GM10266 (cell line): ENCODE measurements at regions not wholly inside any gene's neighbourhood (a gene's known extent, or its start where the extent isn't known, plus 50 kb on each side); places are given as distances from the start of the nearest gene placed in this dataset.

Experiments used
- DNase-seq: peaks from one replicate; pipeline ENCODE4 v3.0.0; 2012; ENCODE audit errors: extremely low spot score
- CTCF ChIP-seq: IDR thresholded peaks from 2 replicates; pipeline ENCODE4 v1.5.1; 2012; ENCODE audit warnings: mild to moderate bottlenecking, low read depth; ENCODE audit not compliant: control insufficient read depth, insufficient read depth; ENCODE audit errors: missing control alignments

DNA sequence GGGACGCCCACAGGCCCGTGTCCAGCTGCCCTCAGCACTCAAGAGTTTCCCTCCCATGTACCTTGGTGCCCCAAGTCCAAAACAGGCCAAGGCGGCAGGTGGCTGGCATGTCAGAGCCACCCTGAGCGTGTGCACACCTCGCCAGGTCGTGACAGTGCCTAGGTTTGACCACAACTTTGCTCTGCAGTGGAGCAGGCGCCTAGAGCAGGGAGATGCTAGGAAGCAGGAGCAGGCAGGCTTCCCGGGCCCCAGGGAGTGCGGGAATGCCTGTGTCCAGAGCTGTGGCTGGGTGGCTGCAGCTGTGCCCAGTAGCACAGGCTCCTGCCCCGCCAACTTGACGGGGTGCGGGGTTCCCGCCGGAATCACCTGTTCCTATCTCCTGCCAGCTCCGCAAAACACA lies 380.8 kb upstream of the IMPG1 start:
- no peak for TF ChIP-seq CTCF
- no peak for DNase-seq

DNA sequence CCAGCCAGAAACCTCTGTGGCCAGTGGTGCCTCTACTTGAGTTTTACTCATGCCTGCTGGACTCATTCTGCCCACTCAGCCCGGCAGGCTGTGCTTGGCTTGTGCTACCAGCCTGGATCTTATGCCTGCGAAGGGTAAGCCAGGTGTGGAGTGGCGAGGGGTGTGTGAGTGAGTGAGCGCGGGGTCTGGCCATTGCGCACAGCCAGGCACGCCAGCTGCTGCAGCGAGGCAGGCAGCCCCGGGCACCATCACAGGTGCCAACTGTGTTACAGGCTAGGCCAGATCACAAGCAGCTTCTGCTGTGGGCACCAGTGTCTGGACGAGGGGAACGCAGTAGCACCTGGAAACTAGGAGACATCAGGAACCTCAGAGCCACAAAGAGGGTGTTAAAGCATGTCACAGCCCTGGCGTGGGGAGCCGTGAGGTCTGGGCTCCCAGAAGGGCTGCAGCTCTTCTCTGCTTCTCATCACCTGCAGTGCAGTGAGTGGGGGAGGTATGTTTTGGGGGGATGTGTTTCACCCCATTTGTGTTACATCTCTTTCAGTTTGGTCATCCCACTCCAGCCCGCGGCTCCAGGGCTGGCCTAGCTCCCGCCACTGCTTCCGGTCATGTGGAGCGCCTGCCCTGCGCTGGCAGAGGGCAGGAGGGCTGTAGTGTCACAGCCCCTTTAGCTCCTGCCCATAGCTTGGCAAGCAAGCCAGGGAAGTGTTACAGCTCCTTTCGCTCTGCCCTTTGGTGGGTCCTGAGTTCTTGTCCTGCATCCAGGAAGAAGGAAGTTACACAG lies 379.7 kb upstream of the IMPG1 start:
- TF ChIP-seq CTCF = no peak
- DNase-seq = no peak

DNA sequence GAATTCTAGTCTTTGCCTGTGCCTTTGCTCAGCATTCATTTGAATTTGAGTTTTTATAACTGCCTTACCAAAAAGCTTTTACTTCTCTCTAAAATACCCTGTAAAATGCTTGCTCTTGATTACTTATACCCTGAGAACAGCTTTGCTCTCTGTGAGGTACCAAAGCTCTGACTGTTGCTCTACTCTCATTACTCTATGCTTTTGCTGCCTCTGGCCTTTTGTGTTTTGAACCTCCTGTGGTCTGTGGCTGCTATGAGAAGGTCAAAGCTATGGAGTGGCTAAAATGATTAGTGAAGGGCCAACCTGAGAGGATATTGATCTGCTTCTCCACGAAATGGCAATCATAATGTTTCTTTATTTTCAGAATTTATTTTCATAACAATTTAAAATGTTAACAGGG lies 375.6 kb upstream of the IMPG1 start:
- DNase-seq = no peak
- TF ChIP-seq CTCF = no peak

DNA sequence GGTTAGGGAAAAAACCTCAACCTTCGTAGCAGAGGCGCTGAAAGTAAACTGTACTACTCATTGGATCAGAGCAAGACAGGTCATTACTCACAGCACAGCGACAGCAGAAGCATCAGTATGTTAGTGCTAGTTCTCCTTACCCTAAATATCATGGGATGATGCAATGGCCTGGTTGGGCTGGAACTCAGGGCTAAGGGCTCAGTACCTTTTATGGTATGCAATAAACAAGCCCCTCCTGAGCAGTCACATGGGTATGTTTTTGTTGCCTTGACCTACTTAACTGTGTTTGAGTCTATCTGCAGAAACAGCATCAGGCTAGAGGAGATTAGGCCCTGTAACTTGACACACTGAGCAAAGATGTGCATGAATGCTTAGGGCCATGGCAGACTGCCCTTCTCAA lies 369.4 kb upstream of the IMPG1 start:
- DNase-seq = no peak
- TF ChIP-seq CTCF = no peak

DNA sequence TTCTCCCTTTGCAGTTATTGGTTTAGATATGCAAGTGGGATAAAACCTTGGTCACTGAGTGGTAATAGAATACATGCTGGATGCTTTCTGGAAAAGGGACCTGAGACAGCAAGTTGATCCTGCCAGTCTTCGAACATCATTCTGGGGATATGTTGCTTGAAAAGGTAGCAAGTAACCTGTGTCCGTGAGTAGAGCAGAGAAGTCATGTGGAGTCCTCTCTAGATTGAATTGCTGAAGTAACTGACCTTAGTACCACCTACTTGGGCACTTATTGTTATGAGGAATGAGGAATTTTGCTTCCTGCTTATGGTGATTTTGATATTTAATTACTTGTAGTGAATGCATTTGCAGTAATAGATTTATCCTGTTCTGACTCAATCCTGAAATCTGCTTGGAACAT lies 367.3 kb upstream of the IMPG1 start:
- TF ChIP-seq CTCF = no peak
- DNase-seq = no peak

GRCh38 chr6:76438768-76439167 lies 366.3 kb upstream of the IMPG1 start:
- no peak for TF ChIP-seq CTCF
- no peak for DNase-seq

DNA sequence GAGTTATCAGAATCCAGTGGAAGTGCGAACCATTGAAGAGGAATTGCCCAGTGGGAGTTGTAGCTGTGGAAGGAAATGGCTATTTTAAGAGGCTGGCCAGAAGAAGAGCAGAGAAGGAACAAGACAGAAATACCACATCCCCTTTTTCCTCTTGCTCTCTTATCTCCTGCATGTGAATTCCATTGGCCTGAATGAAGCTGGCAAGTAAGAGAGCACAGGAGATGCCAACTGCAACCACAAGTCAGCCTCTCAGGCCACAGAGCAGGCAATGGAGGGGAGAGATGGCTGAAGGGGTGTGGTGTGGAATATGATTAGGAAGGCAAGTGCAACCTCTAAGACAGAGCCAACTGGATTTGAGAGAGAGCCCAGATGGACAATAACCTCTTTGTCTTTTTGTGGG lies 362.7 kb upstream of the IMPG1 start:
- no peak for DNase-seq
- no peak for TF ChIP-seq CTCF
